Superior temporal gyrus (tissue), 1 donor: ENCODE measurements at regions not wholly inside any gene's neighbourhood (a gene's known extent, or its start where the extent isn't known, plus 50 kb on each side); places are given as distances from the start of the nearest gene placed in this dataset.

ENCODE experiments used
- DNase-seq: peaks from one replicate; pipeline ENCODE4 v3.0.0-alpha.2; 2016; ENCODE audit errors: extremely low spot score

DNA sequence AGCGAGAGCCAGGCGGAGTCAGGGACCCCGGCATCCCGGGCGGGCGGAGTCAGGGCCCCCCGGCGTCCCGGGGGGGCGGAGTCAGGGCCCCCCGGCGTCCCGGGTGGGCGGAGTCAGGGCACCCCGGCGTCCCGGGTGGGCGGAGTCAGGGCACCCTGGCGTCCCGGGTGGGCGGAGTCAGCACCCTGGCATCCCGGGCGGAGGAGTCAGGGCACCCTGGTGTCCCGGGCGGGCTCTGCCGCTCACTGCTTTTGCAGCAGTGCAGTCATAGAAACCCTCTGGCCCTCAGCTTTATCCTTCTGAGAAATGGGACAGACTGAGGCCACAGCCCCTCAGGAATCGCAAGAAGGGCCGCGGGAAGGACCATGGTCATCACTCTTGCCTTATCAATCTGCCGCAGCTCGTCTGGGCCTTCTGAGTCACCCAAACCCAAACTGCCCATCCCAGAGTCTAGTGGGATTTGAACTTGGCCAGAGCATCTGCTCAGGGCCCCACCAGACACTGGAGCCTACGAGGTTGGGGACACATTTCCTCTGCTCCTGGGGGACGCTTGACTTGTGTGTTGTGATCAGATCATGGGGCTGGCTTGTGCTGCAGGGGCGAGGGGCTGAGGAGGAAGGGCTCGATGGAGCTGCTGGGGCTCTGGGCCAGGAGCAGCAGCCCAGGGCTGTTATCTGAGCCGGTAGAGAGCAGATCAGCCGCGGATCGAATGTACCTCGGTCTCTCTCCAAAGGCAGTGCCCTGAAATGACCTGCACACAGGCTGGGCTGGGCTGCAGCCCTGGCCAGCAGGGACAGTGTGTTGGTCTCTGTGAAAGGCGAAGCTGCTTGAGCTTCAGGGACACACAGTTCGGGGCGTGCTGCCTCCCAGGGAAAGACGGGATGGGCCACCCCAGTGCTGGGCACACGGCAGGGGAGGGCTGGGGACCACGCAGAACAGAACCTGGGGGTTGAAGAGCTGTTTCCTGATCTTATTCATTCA, 290.1 kb upstream of the HDAC4 start:
- DNase-seq, result no peak

DNA sequence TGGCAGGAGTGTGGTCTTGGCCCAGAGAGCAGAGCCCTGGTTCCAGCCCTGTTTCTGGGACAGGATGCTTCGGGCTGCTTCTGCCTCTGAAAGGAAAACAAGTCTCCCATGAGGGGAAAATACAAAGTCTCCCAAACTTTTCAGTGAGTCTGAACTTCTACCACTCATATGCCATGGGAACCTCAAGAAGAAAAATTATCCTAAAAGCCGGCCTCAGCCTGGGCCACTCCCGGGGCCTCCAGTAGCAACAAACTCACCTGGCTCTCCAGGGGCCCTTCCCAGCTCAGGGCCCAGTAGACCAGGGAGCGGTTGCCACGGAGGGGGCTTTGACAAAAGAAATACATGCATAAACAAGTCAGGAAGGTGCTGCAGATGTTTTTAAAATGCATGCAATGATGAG, 289.2 kb upstream of the HDAC4 start:
- no peak for DNase-seq

DNA sequence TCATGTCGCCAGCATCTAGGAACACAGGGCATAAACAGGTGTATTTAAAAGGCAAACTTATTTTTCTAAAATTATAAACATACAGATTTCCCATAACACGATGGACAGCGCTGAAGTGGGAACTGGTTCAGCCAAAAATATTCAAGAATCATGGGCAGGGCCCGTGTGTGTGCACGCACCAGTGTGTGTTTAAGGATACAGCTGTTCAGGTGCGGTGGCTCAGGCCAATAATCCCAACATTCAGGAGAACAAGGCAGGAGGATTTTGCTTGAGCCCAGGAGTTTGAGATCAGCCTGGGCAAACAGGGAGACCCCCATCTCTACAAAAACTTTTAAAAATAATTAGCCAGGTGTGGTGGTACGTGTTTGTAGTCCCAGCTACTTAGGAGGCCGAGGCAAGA, 288.6 kb upstream of the HDAC4 start:
- DNase-seq, result no peak

DNA sequence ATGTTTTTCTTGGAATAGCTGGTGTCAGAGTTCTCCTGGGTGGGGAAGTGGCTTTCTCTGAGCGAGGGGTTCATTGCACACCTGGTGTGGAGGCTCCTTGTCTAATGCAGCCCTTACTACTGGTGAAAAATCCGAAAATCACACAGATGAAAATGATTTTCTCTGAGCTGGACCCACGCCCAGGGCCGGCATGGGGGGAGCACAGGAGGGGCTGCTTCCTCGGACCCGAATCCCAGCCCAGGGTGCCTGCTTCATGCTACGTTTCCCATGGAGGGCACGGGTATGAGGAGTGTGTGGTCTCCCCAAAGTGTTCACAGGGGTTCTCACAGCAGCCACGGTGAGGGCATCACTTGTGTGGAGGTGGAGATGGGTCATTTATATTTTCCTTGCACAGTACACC, 288.0 kb upstream of the HDAC4 start:
- no peak for DNase-seq

DNA sequence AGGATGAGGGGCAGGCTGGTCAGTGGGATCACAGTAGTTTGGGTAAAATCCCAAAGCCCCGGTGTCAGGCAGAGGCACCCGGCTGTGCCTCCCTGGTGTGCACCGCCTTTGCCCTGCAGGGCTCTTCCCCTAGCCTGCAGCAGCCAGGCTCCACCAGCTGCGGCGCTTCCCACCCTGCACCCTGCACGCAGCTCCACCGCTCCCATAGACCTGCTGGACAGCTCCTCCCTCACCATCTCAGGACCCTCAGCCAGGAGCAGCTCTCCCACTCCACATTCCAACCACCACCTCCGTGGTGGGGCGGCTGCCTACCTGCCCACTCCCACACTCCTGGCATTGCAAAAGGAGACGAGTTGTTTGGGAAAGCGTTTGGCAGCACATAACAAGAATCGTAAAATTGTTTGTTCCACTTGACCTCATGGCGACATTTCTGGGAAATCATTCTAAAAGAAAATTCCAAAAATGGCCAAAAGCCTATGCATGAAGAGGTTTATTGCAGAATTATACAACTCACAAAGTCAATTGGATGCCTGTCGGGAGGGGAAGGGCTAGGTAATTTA, 287.4 kb upstream of the HDAC4 start:
- DNase-seq, result no peak

DNA sequence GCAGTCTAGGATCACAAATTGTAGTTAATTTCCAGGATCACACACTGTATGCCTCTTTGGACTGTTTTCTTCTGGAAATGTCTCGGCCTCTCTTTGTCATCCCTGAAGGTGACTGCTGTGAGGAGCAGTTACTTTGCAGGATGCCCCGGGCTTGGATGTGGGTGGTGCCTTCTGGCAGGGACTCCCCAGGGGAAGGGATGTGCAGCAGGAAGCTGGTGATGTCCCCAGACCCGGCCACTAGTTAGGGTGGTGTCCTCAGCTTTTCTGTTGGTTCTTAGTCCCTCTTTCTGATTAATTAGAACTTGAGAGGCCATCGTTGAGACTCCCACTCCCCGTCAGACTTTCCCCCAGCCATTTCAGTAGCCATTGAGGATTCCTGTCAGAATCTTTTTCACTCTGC, 286.6 kb upstream of the HDAC4 start:
- no peak for DNase-seq

GRCh38 chr2:239685965-239686364, 285.1 kb upstream of the HDAC4 start:
- DNase-seq, result no peak

DNA sequence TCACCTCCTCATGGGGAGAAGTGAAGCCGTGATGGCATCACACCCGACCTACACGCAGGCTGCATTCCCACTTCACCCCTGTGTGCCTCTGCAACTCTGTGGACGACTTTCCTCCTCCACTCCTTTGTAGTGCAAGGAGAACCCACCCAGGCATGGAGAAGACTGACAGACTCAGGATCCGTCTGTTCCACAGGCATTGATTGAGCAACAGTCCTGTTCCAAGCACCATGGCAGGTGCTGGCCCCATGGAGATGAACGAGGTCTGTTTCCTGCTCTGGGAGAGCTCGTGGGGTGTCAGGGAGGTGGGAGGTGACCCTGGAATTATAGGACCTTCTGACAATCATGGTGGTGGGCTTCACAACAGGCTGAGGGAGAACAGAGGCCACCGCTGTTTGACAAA, 284.7 kb upstream of the HDAC4 start:
- no peak for DNase-seq

GRCh38 chr2:239684996-239685395, 284.2 kb upstream of the HDAC4 start:
- no peak for DNase-seq

DNA sequence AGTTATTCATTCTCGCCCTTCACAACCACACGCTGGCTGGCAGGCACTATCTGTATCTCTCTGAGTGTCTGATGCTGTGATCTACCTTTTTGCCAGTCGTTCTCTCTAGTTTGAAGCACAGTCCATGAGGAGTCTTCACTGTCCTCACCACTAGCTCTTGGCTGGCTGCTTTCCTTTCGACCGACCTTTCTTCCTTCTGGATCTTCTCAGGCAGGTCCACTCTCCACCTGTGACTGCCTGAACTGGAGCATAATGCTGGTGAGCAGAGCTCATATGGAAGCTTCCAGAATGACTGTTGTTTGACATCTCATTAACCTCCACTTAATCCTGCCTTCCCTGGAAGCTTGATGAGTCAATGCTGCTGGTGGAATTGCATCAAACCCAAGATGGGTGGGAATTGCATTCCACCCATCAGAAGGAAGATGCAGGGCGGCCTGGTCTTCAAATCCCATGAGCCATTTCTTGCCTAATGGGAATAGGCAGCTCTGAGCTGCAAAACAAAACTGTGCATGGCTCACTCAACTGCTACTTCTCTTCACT, 283.5 kb upstream of the HDAC4 start:
- DNase-seq, result no peak

GRCh38 chr2:239682518-239682917, 281.7 kb upstream of the HDAC4 start:
- DNase-seq, result no peak

DNA sequence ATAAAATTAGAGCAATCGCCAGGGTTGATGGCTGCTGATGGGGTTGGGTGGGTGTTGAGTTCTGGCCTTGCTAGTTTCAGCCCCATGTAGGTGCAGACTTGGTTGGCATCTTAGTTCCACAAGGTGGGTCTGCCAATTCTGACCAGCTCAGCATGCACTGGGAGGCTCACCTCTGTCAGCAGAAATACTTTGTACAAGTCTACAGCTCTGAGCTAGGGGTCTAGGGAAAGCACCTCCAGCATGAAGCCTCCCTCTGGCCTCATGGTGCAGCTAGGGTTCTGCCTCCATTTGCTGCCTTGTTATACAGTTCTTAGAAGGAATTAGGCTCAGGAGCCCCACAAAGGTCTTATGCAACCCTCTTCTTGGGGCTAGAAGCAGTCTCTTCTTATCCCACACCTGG, 278.9 kb upstream of the HDAC4 start:
- DNase-seq, result no peak

GRCh38 chr2:239678666-239679296, 278.0 kb upstream of the HDAC4 start:
- no peak for DNase-seq

- no peak for DNase-seq
Measured at GRCh38 chr2:239678186-239678490, 277.3 kb upstream of the HDAC4 start.

DNA sequence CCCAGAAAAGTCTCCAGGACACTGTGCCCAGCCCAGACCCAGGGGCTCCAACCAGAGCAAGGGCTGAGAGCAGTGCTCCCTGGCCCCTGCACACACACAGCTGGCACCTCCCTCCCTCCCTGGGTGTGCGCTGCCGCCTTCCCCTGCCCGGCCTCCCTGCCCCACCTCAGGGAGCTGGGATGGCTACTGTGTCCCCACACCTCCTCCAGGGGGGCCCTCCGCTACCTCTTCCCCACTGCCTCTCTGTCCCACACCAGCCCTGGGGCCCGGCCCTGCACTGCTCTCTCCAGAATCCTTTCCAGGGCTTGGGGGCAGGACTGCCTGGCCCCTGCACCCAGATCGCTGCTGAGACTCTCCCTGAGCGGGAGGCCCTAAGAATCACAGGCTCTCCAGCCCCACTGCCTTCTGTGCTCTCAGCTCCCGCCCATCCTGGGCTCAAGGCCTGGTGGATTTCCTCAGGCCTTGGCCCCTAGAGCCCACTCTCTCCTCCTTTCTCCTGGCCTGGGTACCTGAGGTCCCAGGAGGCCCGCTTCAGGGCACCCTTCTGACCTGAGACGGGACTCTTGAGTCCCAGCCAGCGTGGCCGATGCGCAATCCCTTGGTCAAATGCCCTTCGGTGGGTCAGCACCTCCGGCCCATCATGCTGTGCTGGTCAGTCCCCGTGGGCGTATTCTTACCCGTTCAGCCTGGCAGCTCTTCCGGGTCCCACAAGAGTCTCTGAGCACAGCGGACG, 276.8 kb upstream of the HDAC4 start:
- DNase-seq, result no peak

DNA sequence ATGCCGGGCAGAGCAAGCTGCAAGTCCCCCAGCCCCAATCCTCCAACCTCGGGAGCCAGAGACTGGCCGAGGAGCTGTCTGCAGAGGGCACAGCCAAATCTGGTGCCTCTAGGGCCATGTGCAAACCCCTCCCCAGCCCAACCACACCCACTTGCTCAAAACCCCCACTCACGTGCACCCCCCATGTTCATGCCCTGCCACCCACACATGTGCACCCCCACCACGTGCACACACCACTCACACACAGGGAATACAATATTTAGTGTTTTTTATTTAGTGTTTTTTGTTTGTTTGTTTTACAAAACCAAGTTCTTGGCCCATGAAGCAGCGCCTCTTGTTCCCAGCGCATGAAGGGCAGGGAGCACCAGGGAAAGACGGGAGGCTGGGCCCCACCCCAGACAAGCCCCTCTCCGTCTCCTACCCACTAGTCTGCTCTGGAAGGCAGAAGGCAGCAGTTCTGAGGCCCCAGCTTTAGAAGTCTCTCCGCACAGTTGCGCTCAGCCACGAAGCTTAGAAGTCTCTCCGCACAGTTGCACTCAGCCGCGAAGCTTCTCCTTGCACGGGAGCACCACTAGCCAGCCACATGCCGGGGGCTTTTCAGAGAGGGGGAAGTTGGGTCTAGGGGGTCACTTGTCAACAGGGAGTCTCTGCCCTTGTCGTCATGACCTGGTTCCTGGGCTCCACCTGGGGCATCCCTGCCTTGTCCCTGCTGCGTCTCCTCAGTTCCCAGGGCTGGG, 276.1 kb upstream of the HDAC4 start:
- DNase-seq, result no peak

- DNase-seq, result no peak
Measured at GRCh38 chr2:239675826-239676715, 275.3 kb upstream of the HDAC4 start.

- no peak for DNase-seq
Measured at GRCh38 chr2:239674981-239675825, 274.4 kb upstream of the HDAC4 start.
